K562 (cell line): ENCODE measurements at regions not wholly inside any gene's neighbourhood (a gene's known extent, or its start where the extent isn't known, plus 50 kb on each side); places are given as distances from the start of the nearest gene placed in this dataset.

Source experiments
- ATAC-seq: fragments of 200-7000 bp; cut with Tn5 transposase; 3 replicates; pipeline ENCODE4 v1.9.1; 2020; ENCODE audit warnings: moderate library complexity
- BruUV-seq: library from RNA; stranded (reverse); fragments of 400-500 nt; replicated peaks from 2 replicates; lab custom pipeline; 2021; lab: Mats Ljungman, UMichigan
- CTCF ChIA-PET: fragments of 300-600 bp; formaldehyde crosslinking; extraction: SDS; loops from one replicate; lab custom pipeline; 2021; ENCODE audit warnings: low intra/inter-chr PET ratio; lab: Yijun Ruan, JAX
- POLR2A ChIA-PET: fragments of 300-600, 350-650 bp; sonication (Branson Sonifier 250); formaldehyde crosslinking; extraction: SDS; loops from one replicate; lab custom pipeline; 2021; ENCODE audit warnings: antibody characterized with exemption, inconsistent platforms; lab: Yijun Ruan, JAX
- DNase-seq, 4 experiments: peaks; one replicate each; pipeline versions ENCODE4 v3.0.0 to v3.0.0-alpha.2; 2011 to 2018; ENCODE audit warnings: low spot score in 3 of 4, mixed read lengths in 3 of 4; ENCODE audit errors: extremely low read depth in 1 of 4
- FAIRE-seq: peaks from 2 replicates; lab custom pipeline; 2011; peaks lifted over from hg19 to GRCh38; lab: Jason Lieb, UNC
- H2AFZ ChIP-seq: 2 replicates; pipeline ENCODE4 v1.6.0; 2011; ENCODE audit warnings: low read depth, low read length, control low read depth, inconsistent platforms
- H3K27ac ChIP-seq: fragments of 200-600 bp; 3 replicates; pipeline ENCODE4 v1.8.0; 2011; ENCODE audit warnings: low read depth, mild to moderate bottlenecking, control low read depth, inconsistent platforms, low read length, moderate library complexity, mixed read lengths; ENCODE audit errors: extremely low read depth
- H3K27me3 ChIP-seq, 2 experiments: fragments of 300-600 bp in 1 of 2; 2 replicates in 1 of 2; 3 replicates in 1 of 2; pipeline versions ENCODE4 v1.6.0 to v1.8.0; 2011; ENCODE audit warnings: inconsistent platforms in 2 of 2, low read length in 2 of 2, mild to moderate bottlenecking in 1 of 2, mixed read lengths in 1 of 2, moderate library complexity in 1 of 2; ENCODE audit not compliant: control insufficient read depth in 2 of 2, insufficient read depth in 2 of 2
- H3K36me3 ChIP-seq: fragments of 300-600 bp; 3 replicates; pipeline ENCODE4 v1.8.0; 2011; ENCODE audit warnings: mild to moderate bottlenecking, low read length, inconsistent platforms; ENCODE audit not compliant: control insufficient read depth, insufficient read depth
- H3K4me1 ChIP-seq, 2 experiments: fragments of 200-600 bp in 1 of 2; replicated peaks in 1 of 2; 2 replicates in 1 of 2; 3 replicates in 1 of 2; pipeline versions ENCODE4 v1.5.1 to v1.8.0; 2011; ENCODE audit warnings: inconsistent platforms in 2 of 2, low read length in 2 of 2, mild to moderate bottlenecking in 1 of 2, mixed read lengths in 1 of 2, moderate library complexity in 1 of 2; ENCODE audit not compliant: control insufficient read depth in 2 of 2, insufficient read depth in 2 of 2
- H3K4me2 ChIP-seq: 2 replicates; pipeline ENCODE4 v1.6.1; 2011; ENCODE audit warnings: low read length, control low read depth, inconsistent platforms, mixed read lengths; ENCODE audit not compliant: insufficient read depth
- H3K4me3 ChIP-seq: fragments of 200-600 bp; sonication (generic), shearing (Covaris generic); 2 replicates; pipeline ENCODE4 v1.5.1; 2016; ENCODE audit warnings: control low read depth, inconsistent platforms
- H3K79me2 ChIP-seq: fragments of 200-600 bp; 3 replicates; pipeline ENCODE4 v1.8.0; 2011; ENCODE audit warnings: low read length, inconsistent platforms; ENCODE audit not compliant: control insufficient read depth, insufficient read depth
- H3K9ac ChIP-seq, 2 experiments: 2 replicates each; pipeline versions ENCODE4 v1.6.0 to v1.6.1; 2011; ENCODE audit warnings: low read depth in 2 of 2, low read length in 2 of 2, control low read depth in 1 of 2, inconsistent platforms in 1 of 2, mild to moderate bottlenecking in 1 of 2, mixed read lengths in 1 of 2; ENCODE audit not compliant: insufficient read depth in 1 of 2
- H3K9me1 ChIP-seq: one replicate; pipeline ENCODE4 v1.6.0; 2011; ENCODE audit warnings: inconsistent platforms, mild to moderate bottlenecking, low read length, moderate library complexity; ENCODE audit not compliant: control insufficient read depth, insufficient read depth
- H3K9me3 ChIP-seq: replicated peaks from 2 replicates; pipeline ENCODE4 v1.5.1; 2011; ENCODE audit warnings: low read depth, low read length, inconsistent platforms; ENCODE audit not compliant: control insufficient read depth, insufficient read depth
- H4K20me1 ChIP-seq: replicated peaks from 2 replicates; pipeline ENCODE4 v1.6.1; 2011; ENCODE audit warnings: low read length, inconsistent platforms, mixed read lengths; ENCODE audit not compliant: control insufficient read depth, insufficient read depth
- BMI1 ChIP-seq: fragments of 150-350 bp; IDR thresholded peaks from 2 replicates; pipeline ENCODE4 v1.6.1; 2014; ENCODE audit warnings: low read length
- BRD4 ChIP-seq: fragments of 200-600 bp; sonication (generic); IDR thresholded peaks from 2 replicates; pipeline ENCODE4 v1.6.1; 2017; ENCODE audit warnings: inconsistent platforms
- CCAR2 ChIP-seq: fragments of 200-400 bp; formaldehyde crosslinking; IDR thresholded peaks from 2 replicates; pipeline ENCODE4 v1.6.1; 2017; ENCODE audit warnings: mild to moderate bottlenecking, low read depth, low read length
- CHD2 ChIP-seq: IDR thresholded peaks from 2 replicates; pipeline ENCODE4 v1.6.1; 2011; ENCODE audit warnings: low read depth, low read length
- DEAF1 ChIP-seq: fragments of 450-650 bp; formaldehyde crosslinking; IDR thresholded peaks from 2 replicates; pipeline ENCODE4 v1.4.0; 2020; ENCODE audit warnings: mild to moderate bottlenecking, moderate library complexity
- ELF2 ChIP-seq: fragments of 250-450 bp; sonication (Bioruptor Pico); IDR thresholded peaks from 2 replicates; pipeline ENCODE4 v1.5.0; 2021; ENCODE audit warnings: mild to moderate bottlenecking
- ESRRA ChIP-seq: fragments of 450-650 bp; IDR thresholded peaks from 2 replicates; pipeline ENCODE4 v1.6.1; 2014; ENCODE audit warnings: low read depth, mild to moderate bottlenecking, moderate library complexity, borderline replicate concordance
- FOXP4 ChIP-seq: sonication (generic); formaldehyde crosslinking; IDR thresholded peaks from 2 replicates; pipeline ENCODE4 v1.8.0; 2022; ENCODE audit warnings: mild to moderate bottlenecking, missing genetic modification reagents, borderline replicate concordance
- HBP1 ChIP-seq: fragments of 450-650 bp; formaldehyde crosslinking; IDR thresholded peaks from 2 replicates; pipeline ENCODE4 v1.4.0; 2022; ENCODE audit warnings: missing genetic modification characterization
- HNRNPK ChIP-seq: fragments of 200-400 bp; formaldehyde crosslinking; IDR thresholded peaks from one replicate; pipeline ENCODE4 v1.6.1; 2018; ENCODE audit warnings: mild to moderate bottlenecking, low read depth, low read length; ENCODE audit not compliant: poor library complexity, severe bottlenecking
- OTX1 ChIP-seq: fragments of 450-650 bp; formaldehyde crosslinking; IDR thresholded peaks from 2 replicates; pipeline ENCODE4 v1.4.0; 2022; ENCODE audit warnings: mild to moderate bottlenecking
- SPI1 ChIP-seq: IDR thresholded peaks from 2 replicates; pipeline ENCODE4 v1.6.1; 2011; ENCODE audit warnings: low read depth, low read length, control low read depth, borderline replicate concordance
- USF2 ChIP-seq: sonication (generic); formaldehyde crosslinking; IDR thresholded peaks from 2 replicates; pipeline ENCODE4 v1.5.0; 2020; ENCODE audit warnings: missing genetic modification reagents
- YBX1 ChIP-seq: fragments of 450-650 bp; IDR thresholded peaks from 2 replicates; pipeline ENCODE4 v1.7.1; 2016; ENCODE audit warnings: mild to moderate bottlenecking
- ZNF316 ChIP-seq: fragments of 450-650 bp; IDR thresholded peaks from 2 replicates; pipeline ENCODE4 v1.6.1; 2016
- ZNF398 ChIP-seq: fragments of 250-450 bp; sonication (Bioruptor Pico); IDR thresholded peaks from 2 replicates; pipeline ENCODE4 v1.8.0; 2021; ENCODE audit warnings: moderate library complexity, mild to moderate bottlenecking, inconsistent platforms
- WGBS: fragments of 100-300 bp; shearing (Covaris generic); methylation state at CpG from one replicate; pipeline ENCODE4 v1.1.6; 2016; ENCODE audit warnings: low coverage, mixed read lengths; ENCODE audit not compliant: insufficient coverage; ENCODE audit errors: missing lambda C conversion rate; 5-methylcytosine and 5-hydroxymethylcytosine counted together
- in situ Hi-C: fragments of 300-500 bp; cut with MboI; formaldehyde crosslinking; loops from 4 replicates; pipeline ENCODE4 v1.15.0; 2018; ENCODE audit warnings: inconsistent platforms, mixed read lengths
- intact Hi-C: fragments of 100-400 bp; cut with micrococcal nuclease; formaldehyde crosslinking; loops from 2 replicates; pipeline ENCODE4 v1.14.2; 2022

GRCh38 chr3:132154619-132155018, 119.8 kb upstream of the CPNE4 start (continued):
- no peak for TF ChIP-seq OTX1 (CRISPR knock-in tag)
- no peak for TF ChIP-seq ZNF316
- no peak for TF ChIP-seq USF2
- no peak for TF ChIP-seq CCAR2

- Histone ChIP-seq H3K36me3 (no peaks in the 10 kb centered on the region), H3K4me2 (no peak overlapping the region), H3K27ac (no peak overlapping the region), H3K9me3 (no peaks in the 10 kb centered on the region), H3K4me1 (no peaks in the 10 kb centered on the region), H2AFZ (no peak overlapping the region), H3K79me2 (no peaks in the 10 kb centered on the region), H3K4me3 (no peak overlapping the region), H3K27me3 (no peaks in the 10 kb centered on the region), H4K20me1 (no peaks in the 10 kb centered on the region), H3K9me1 (no peaks in the 10 kb centered on the region), H3K9ac (no peak overlapping the region)
- in situ Hi-C loops (no loop called here), intact Hi-C loops (no loop called here)
- no peak for FAIRE-seq
- POLR2A ChIA-PET = no interaction called here
- no peak for DNase-seq
- CTCF ChIA-PET = no interaction called here
- WGBS = 0% methylated on average over 2 of the region's 2 CpGs
- no TSS peak for BruUV-seq
- ATAC-seq = no peak
- TF ChIP-seq CHD2 (no peak), ZNF398 (CRISPR knock-in tag) (no peak), BRD4 (no peak), BMI1 (no peak), HNRNPK (no peak), FOXP4 (CRISPR knock-in tag) (no peak), DEAF1 (no peak), ESRRA (no peak), YBX1 (no peak), HBP1 (CRISPR knock-in tag) (no peak), SPI1 (no peak), ELF2 (CRISPR knock-in tag) (no peak)
These were observed 124.3 kb upstream of the CPNE4 start for GRCh38 chr3:132159145-132159544.
